B cell (primary cell): ENCODE measurements at regions not wholly inside any gene's neighbourhood (a gene's known extent, or its start where the extent isn't known, plus 50 kb on each side); places are given as distances from the start of the nearest gene placed in this dataset.

ENCODE experiments used
- ATAC-seq: fragments of 200-7000 bp; cut with Tn5 transposase; one replicate; pipeline ENCODE4 v1.10.0; 2021; ENCODE audit warnings: low read depth, mild to moderate bottlenecking, moderate number of reproducible peaks, moderate library complexity
- CTCF ChIA-PET: fragments of 350-600 bp; sonication (Branson Sonifier 250); formaldehyde crosslinking; loops from one replicate; lab custom pipeline; 2021; ENCODE audit warnings: antibody characterized with exemption, inconsistent platforms; lab: Charles Lee
- POLR2A ChIA-PET: fragments of 350-600 bp; sonication (Branson Sonifier 250); formaldehyde crosslinking; loops from one replicate; lab custom pipeline; 2021; ENCODE audit warnings: antibody characterized with exemption; lab: Charles Lee
- DNase-seq: peaks from one replicate; pipeline ENCODE4 v3.0.0; 2013
- H2AFZ ChIP-seq: 2 replicates; pipeline ENCODE4 v1.6.1; 2012; ENCODE audit warnings: mild to moderate bottlenecking, low read depth, low read length; ENCODE audit not compliant: insufficient read depth, poor library complexity, severe bottlenecking
- H3K27ac ChIP-seq, 2 donors: 1 replicate in 1 of 2; 2 replicates in 1 of 2; pipeline ENCODE4 v1.5.1; 2012 to 2013; ENCODE audit warnings: low read length in 2 of 2, mild to moderate bottlenecking in 2 of 2, moderate library complexity in 1 of 2
- H3K27me3 ChIP-seq, 4 experiments: fragments of 200-600 bp in 1 of 4; sonication (generic) in 1 of 4; replicated peaks in 1 of 4; 1 replicate in 2 of 4; 2 replicates in 2 of 4; pipeline versions ENCODE4 v1.6.1 to v1.7.0; 2013 to 2016; ENCODE audit warnings: low read length in 3 of 4, mild to moderate bottlenecking in 2 of 4, mixed read lengths in 1 of 4, moderate library complexity in 1 of 4; ENCODE audit not compliant: insufficient read depth in 4 of 4, control insufficient read depth in 3 of 4; ENCODE audit errors: control extremely low read depth in 1 of 4
- H3K36me3 ChIP-seq, 2 experiments: replicated peaks in 1 of 2; 1 replicate in 1 of 2; 2 replicates in 1 of 2; pipeline versions ENCODE4 v1.6.1 to v1.7.1; 2013; ENCODE audit warnings: low read length in 1 of 2; ENCODE audit not compliant: insufficient read depth in 2 of 2, control insufficient read depth in 1 of 2; ENCODE audit errors: control extremely low read depth in 1 of 2, extremely low read depth in 1 of 2
- H3K4me1 ChIP-seq, 2 donors: fragments of 200-600 bp in 1 of 2; sonication (generic) in 1 of 2; 1 replicate in 1 of 2; 2 replicates in 1 of 2; pipeline versions ENCODE4 v1.5.1 to v1.6.1; 2013 to 2017; ENCODE audit warnings: low read length in 2 of 2; ENCODE audit not compliant: control insufficient read depth in 2 of 2, insufficient read depth in 2 of 2
- H3K4me2 ChIP-seq: replicated peaks from 2 replicates; pipeline ENCODE3; 2012; ENCODE audit warnings: mild to moderate bottlenecking, low read depth, low read length; ENCODE audit not compliant: poor library complexity, severe bottlenecking
- H3K4me3 ChIP-seq, 5 experiments: fragments of 200-600 bp in 1 of 5; sonication (generic) in 1 of 5; 1 replicate in 3 of 5; 2 replicates in 2 of 5; pipeline versions ENCODE4 v1.5.1 to v1.7.0; 2011 to 2016; ENCODE audit warnings: low read length in 4 of 5, mild to moderate bottlenecking in 4 of 5, low read depth in 2 of 5, control low read depth in 1 of 5, moderate library complexity in 1 of 5; ENCODE audit not compliant: insufficient read depth in 1 of 5; ENCODE audit errors: control extremely low read depth in 1 of 5, extremely low read depth in 1 of 5
- H3K79me2 ChIP-seq: fragments of 200-600 bp; sonication (generic); one replicate; pipeline ENCODE4 v1.6.0; 2016; ENCODE audit warnings: low read length; ENCODE audit not compliant: control insufficient read depth, insufficient read depth
- H3K9ac ChIP-seq: fragments of 200-600 bp; sonication (generic); 2 replicates; pipeline ENCODE4 v1.6.1; 2017; ENCODE audit warnings: mild to moderate bottlenecking, low read length, moderate library complexity
- H3K9me3 ChIP-seq, 3 donors: one replicate each; pipeline versions ENCODE4 v1.6.1 to v1.7.1; 2013; ENCODE audit warnings: low read length in 2 of 3; ENCODE audit not compliant: control insufficient read depth in 2 of 3, insufficient read depth in 1 of 3; ENCODE audit errors: control extremely low read depth in 1 of 3
- H4K20me1 ChIP-seq: 2 replicates; pipeline ENCODE4 v1.6.0; 2012; ENCODE audit warnings: mild to moderate bottlenecking, low read length; ENCODE audit not compliant: insufficient read depth, control insufficient read depth, poor library complexity, severe bottlenecking
- H3K27ac Mint-ChIP-seq: one replicate; pipeline ENCODE4 v1.8.0; 2021; ENCODE audit warnings: mixed read lengths
- H3K27me3 Mint-ChIP-seq: one replicate; pipeline ENCODE4 v1.8.0; 2021; ENCODE audit warnings: mixed read lengths
- H3K4me1 Mint-ChIP-seq: one replicate; pipeline ENCODE4 v1.8.0; 2021; ENCODE audit warnings: mixed read lengths
- H3K4me3 Mint-ChIP-seq: one replicate; pipeline ENCODE4 v1.8.0; 2021; ENCODE audit warnings: mixed read lengths
- H3K9me3 Mint-ChIP-seq: one replicate; pipeline ENCODE4 v1.8.0; 2022; ENCODE audit warnings: mixed read lengths; ENCODE audit not compliant: insufficient read depth
- CTCF ChIP-seq: fragments of 200-600 bp; IDR thresholded peaks from one replicate; pipeline ENCODE4 v1.8.0; 2022; ENCODE audit warnings: antibody characterized with exemption, mild to moderate bottlenecking
- EZH2 ChIP-seq: IDR thresholded peaks from 2 replicates; pipeline ENCODE4 v1.6.1; 2012; ENCODE audit warnings: borderline replicate concordance, low read depth, mild to moderate bottlenecking, moderate library complexity, low read length; ENCODE audit not compliant: insufficient read depth, poor library complexity, severe bottlenecking
- WGBS: methylation state at CpG from one replicate; pipeline ENCODE4 v1.1.5; 2013; ENCODE audit warnings: missing lambda C conversion rate; ENCODE audit not compliant: insufficient coverage; 5-methylcytosine and 5-hydroxymethylcytosine counted together
- intact Hi-C: fragments of 100-400 bp; cut with micrococcal nuclease; formaldehyde crosslinking; loops from one replicate; pipeline ENCODE4 v1.10.0; 2022

- H3K27ac Mint-ChIP-seq = no peak overlapping the region
- ATAC-seq (no peak), DNase-seq (no peak)
- Histone ChIP-seq H3K4me3 (no peak overlapping the region), H2AFZ (no peak overlapping the region), H3K9me3 (peaks cover 0 to 5% (median 3%) of the 10 kb centered on the region in 3 donors), H3K27me3 (no peaks in the 10 kb centered on the region), H3K79me2 (no peaks in the 10 kb centered on the region), H3K9ac (no peak overlapping the region), H3K4me2 (no peak overlapping the region), H3K4me1 (no peaks in the 10 kb centered on the region), H3K36me3 (no peaks in the 10 kb centered on the region), H3K27ac (no peak overlapping the region), H4K20me1 (no peaks in the 10 kb centered on the region)
- peaks cover 5% of the 10 kb centered on the region for H3K9me3 Mint-ChIP-seq
- intact Hi-C loops = no loop called here
- H3K4me3 Mint-ChIP-seq = no peak overlapping the region
- no peaks in the 10 kb centered on the region for H3K4me1 Mint-ChIP-seq
- TF ChIP-seq EZH2 (no peak), CTCF (no peak)
- CTCF ChIA-PET = no interaction called here
- WGBS = no CpG with 5 or more reads among the region's 1 CpG
- H3K27me3 Mint-ChIP-seq = no peaks in the 10 kb centered on the region
- POLR2A ChIA-PET = no interaction called here
Measured at GRCh38 chr2:67600946-67601345, 203.8 kb downstream of the ETAA1 start.

- no peak overlapping the region for H2AFZ ChIP-seq
- Mint-ChIP-seq H3K27me3 (no peaks in the 10 kb centered on the region), H3K9me3 (no peaks in the 10 kb centered on the region), H3K4me3 (no peak overlapping the region), H3K27ac (no peak overlapping the region), H3K4me1 (no peaks in the 10 kb centered on the region)
- H4K20me1 ChIP-seq = no peaks in the 10 kb centered on the region
- H3K27me3 ChIP-seq = no peaks in the 10 kb centered on the region
- no peak overlapping the region for H3K4me3 ChIP-seq
- no peaks in the 10 kb centered on the region for H3K36me3 ChIP-seq
- H3K9me3 ChIP-seq = no peaks in the 10 kb centered on the region
- no peaks in the 10 kb centered on the region for H3K4me1 ChIP-seq
- POLR2A ChIA-PET = no interaction called here
- intact Hi-C loops = no loop called here
- 100% methylated on average over 1 of the region's 1 CpG for whole genome bisulfite sequencing
- no peak overlapping the region for H3K27ac ChIP-seq
- no peak overlapping the region for H3K4me2 ChIP-seq
- ATAC-seq (no peak), DNase-seq (no peak)
- CTCF ChIA-PET = no interaction called here
- H3K79me2 ChIP-seq = no peaks in the 10 kb centered on the region
- H3K9ac ChIP-seq = no peak overlapping the region
- TF ChIP-seq CTCF = no peak
- TF ChIP-seq EZH2 = no peak
Measured at GRCh38 chr2:67604360-67604759, 207.2 kb downstream of the ETAA1 start.
